ENCODE measurements at regions not wholly inside any gene's neighbourhood (a gene's known extent, or its start where the extent isn't known, plus 50 kb on each side); places are given as distances from the start of the nearest gene placed in this dataset.

DNA sequence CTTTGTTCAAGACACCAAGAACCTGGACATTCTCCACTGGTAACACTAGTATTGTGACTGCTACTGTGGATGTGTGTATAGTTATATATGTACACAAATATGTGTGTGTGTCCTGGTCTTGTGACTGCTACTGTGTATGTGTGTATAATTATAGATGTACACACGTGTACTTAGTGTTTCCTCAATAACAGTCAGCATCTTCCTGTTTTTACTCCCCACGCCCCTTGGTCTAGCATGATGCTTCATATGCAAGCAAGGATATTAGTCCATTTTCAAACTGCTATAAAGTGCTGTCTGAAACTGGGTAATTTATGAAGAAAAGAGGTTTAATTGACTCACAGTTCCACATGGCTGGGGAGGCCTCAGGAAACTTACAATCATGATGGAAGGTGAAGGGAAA lies 802.7 kb downstream of the RNF144A start:
- TF ChIP-seq TAF1 (IDR thresholded peaks at IDR 0.05; ENCODE audit: borderline replicate concordance, insufficient read depth, low read length) (no peak), POLR2AphosphoS5 (IDR thresholded peaks at IDR 0.05; ENCODE audit: low read depth, low read length) (no peak), FOXP2 (optimal IDR thresholded peaks at IDR 0.05; ENCODE audit: borderline replicate concordance, extremely low read depth, extremely low read length, insufficient read depth) (no peak), SIN3A (IDR thresholded peaks at IDR 0.05; ENCODE audit: borderline replicate concordance, insufficient read depth, low read length) (no peak)
- TF ChIP-seq, protein P1, sequence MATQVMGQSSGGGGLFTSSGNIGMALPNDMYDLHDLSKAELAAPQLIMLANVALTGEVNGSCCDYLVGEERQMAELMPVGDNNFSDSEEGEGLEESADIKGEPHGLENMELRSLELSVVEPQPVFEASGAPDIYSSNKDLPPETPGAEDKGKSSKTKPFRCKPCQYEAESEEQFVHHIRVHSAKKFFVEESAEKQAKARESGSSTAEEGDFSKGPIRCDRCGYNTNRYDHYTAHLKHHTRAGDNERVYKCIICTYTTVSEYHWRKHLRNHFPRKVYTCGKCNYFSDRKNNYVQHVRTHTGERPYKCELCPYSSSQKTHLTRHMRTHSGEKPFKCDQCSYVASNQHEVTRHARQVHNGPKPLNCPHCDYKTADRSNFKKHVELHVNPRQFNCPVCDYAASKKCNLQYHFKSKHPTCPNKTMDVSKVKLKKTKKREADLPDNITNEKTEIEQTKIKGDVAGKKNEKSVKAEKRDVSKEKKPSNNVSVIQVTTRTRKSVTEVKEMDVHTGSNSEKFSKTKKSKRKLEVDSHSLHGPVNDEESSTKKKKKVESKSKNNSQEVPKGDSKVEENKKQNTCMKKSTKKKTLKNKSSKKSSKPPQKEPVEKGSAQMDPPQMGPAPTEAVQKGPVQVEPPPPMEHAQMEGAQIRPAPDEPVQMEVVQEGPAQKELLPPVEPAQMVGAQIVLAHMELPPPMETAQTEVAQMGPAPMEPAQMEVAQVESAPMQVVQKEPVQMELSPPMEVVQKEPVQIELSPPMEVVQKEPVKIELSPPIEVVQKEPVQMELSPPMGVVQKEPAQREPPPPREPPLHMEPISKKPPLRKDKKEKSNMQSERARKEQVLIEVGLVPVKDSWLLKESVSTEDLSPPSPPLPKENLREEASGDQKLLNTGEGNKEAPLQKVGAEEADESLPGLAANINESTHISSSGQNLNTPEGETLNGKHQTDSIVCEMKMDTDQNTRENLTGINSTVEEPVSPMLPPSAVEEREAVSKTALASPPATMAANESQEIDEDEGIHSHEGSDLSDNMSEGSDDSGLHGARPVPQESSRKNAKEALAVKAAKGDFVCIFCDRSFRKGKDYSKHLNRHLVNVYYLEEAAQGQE (IDR thresholded peaks at IDR 0.05; ENCODE audit: insufficient read depth in 1 of 2, low read depth in 2 of 2, low read length in 2 of 2): no peak
